ENCODE measurements at regions not wholly inside any gene's neighbourhood (a gene's known extent, or its start where the extent isn't known, plus 50 kb on each side); places are given as distances from the start of the nearest gene placed in this dataset.

GRCh38 chr13:44758630-44759383, 182.7 kb upstream of the TSC22D1 start:
- ChIA-PET CTCF (interaction anchor here (0.5 to 0.7 kb wide), 2 partner anchors 59 to 270 kb away, joined by 3 to 9 read pairs; no protein-coding TSS in a partner anchor), POLR2A (ENCODE audit: unreplicated experiment) (no interaction called here)
- Histone ChIP-seq H3K4me1 (replicated peaks; ENCODE audit: insufficient read depth) (peaks cover 68% of the 10 kb centered on the region), H3K27me3 (ENCODE audit: insufficient read depth, low read depth) (no peaks in the 10 kb centered on the region), H3K9me2 (ENCODE audit: insufficient read depth) (no peaks in the 10 kb centered on the region), H3K27ac (peak overlapping the region; percentile 98), H3K36me3 (ENCODE audit: low read depth) (no peaks in the 10 kb centered on the region; the same call in 1 of the 2 replicates), H3K9me3 (ENCODE audit: insufficient read depth, low read depth) (no peaks in the 10 kb centered on the region), H3F3A (ENCODE audit: insufficient read depth, low read depth) (peaks cover 60% of the 10 kb centered on the region), H3K4me2 (peak overlapping the region; percentile 82), H3K79me2 (ENCODE audit: low read depth) (no peaks in the 10 kb centered on the region), H2AFZ (peak overlapping the region; percentile 56), H3K4me3 (peak overlapping the region; percentile 48), H4K20me1 (ENCODE audit: insufficient read depth) (no peaks in the 10 kb centered on the region)
- TF ChIP-seq EZH2 (IDR thresholded peaks at IDR 0.05; ENCODE audit: low read depth) = no peak
- TF ChIP-seq, protein P1, sequence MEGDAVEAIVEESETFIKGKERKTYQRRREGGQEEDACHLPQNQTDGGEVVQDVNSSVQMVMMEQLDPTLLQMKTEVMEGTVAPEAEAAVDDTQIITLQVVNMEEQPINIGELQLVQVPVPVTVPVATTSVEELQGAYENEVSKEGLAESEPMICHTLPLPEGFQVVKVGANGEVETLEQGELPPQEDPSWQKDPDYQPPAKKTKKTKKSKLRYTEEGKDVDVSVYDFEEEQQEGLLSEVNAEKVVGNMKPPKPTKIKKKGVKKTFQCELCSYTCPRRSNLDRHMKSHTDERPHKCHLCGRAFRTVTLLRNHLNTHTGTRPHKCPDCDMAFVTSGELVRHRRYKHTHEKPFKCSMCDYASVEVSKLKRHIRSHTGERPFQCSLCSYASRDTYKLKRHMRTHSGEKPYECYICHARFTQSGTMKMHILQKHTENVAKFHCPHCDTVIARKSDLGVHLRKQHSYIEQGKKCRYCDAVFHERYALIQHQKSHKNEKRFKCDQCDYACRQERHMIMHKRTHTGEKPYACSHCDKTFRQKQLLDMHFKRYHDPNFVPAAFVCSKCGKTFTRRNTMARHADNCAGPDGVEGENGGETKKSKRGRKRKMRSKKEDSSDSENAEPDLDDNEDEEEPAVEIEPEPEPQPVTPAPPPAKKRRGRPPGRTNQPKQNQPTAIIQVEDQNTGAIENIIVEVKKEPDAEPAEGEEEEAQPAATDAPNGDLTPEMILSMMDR (conservative IDR thresholded peaks at IDR 0.05) = no peak
- BruUV-seq (replicated peaks) = TSS peak; percentile 90
- intact Hi-C loops (cut with micrococcal nuclease; ENCODE audit: unreplicated experiment) = loop anchor here (1.0 to 5.0 kb wide), 6 partner anchors 27 to 182 kb away; no protein-coding TSS in a partner anchor
- DNase-seq = peak; percentile 56 to 91

GRCh38 chr13:44757671-44758070, 181.5 kb upstream of the TSC22D1 start:
- H3K4me1 ChIP-seq (replicated peaks; ENCODE audit: insufficient read depth) = peaks cover 68% of the 10 kb centered on the region
- TF ChIP-seq EZH2 (IDR thresholded peaks at IDR 0.05; ENCODE audit: low read depth) = no peak
- TF ChIP-seq, protein P1 (conservative IDR thresholded peaks at IDR 0.05) = no peak
- DNase-seq = no peak
- no peaks in the 10 kb centered on the region for H3K36me3 ChIP-seq (ENCODE audit: low read depth)
- ChIA-PET POLR2A (ENCODE audit: unreplicated experiment) (interaction anchor here (0.7 kb wide), 1 partner anchor 210 kb away, joined by 4 read pairs; no protein-coding TSS in a partner anchor), CTCF (interaction anchor here (0.6 to 0.7 kb wide), 2 partner anchors 14 to 184 kb away, joined by 3 to 5 read pairs; no protein-coding TSS in a partner anchor)
- H3K9me3 ChIP-seq (ENCODE audit: insufficient read depth, low read depth) = no peaks in the 10 kb centered on the region
- peak overlapping the region; percentile 48; the same call in 1 of the 2 replicates for H3K4me3 ChIP-seq
- no peaks in the 10 kb centered on the region for H3K79me2 ChIP-seq (ENCODE audit: low read depth)
- H3K27ac ChIP-seq = peak overlapping the region; percentile 98
- no TSS peak for BruUV-seq (replicated peaks)
- H3K4me2 ChIP-seq = peak overlapping the region; percentile 82
- H3K9me2 ChIP-seq (ENCODE audit: insufficient read depth) = no peaks in the 10 kb centered on the region
- H3F3A ChIP-seq (ENCODE audit: insufficient read depth, low read depth) = peaks cover 60% of the 10 kb centered on the region
- no peaks in the 10 kb centered on the region for H4K20me1 ChIP-seq (ENCODE audit: insufficient read depth)
- H3K27me3 ChIP-seq (ENCODE audit: insufficient read depth, low read depth) = no peaks in the 10 kb centered on the region
- H2AFZ ChIP-seq = no peak overlapping the region
- intact Hi-C loops (cut with micrococcal nuclease; ENCODE audit: unreplicated experiment) = loop anchor here (2.0 to 5.0 kb wide), 3 partner anchors 47 to 175 kb away; no protein-coding TSS in a partner anchor

GRCh38 chr13:44756276-44756810, 180.2 kb upstream of the TSC22D1 start:
- H3K4me3 ChIP-seq = no peak overlapping the region; the same call in 1 of the 2 replicates

More at GRCh38 chr13:44756276-44756810, 180.2 kb upstream of the TSC22D1 start:
- ChIA-PET CTCF (no interaction called here), POLR2A (ENCODE audit: unreplicated experiment) (interaction anchor here (0.6 kb wide), 1 partner anchor 224 kb away, joined by 4 read pairs; no protein-coding TSS in a partner anchor)
- Histone ChIP-seq H3K4me1 (replicated peaks; ENCODE audit: insufficient read depth) (peaks cover 65% of the 10 kb centered on the region), H3K36me3 (ENCODE audit: low read depth) (no peaks in the 10 kb centered on the region), H3K4me2 (peak overlapping the region; percentile 55), H3K27me3 (ENCODE audit: insufficient read depth, low read depth) (no peaks in the 10 kb centered on the region), H3K27ac (peak overlapping the region; percentile 98), H3F3A (ENCODE audit: insufficient read depth, low read depth) (peaks cover 60% of the 10 kb centered on the region), H2AFZ (peak overlapping the region; percentile 10; the same call in 1 of the 2 replicates), H3K9me2 (ENCODE audit: insufficient read depth) (no peaks in the 10 kb centered on the region), H4K20me1 (ENCODE audit: insufficient read depth) (no peaks in the 10 kb centered on the region), H3K79me2 (ENCODE audit: low read depth) (no peaks in the 10 kb centered on the region), H3K9me3 (ENCODE audit: insufficient read depth, low read depth) (peaks cover 7% of the 10 kb centered on the region; the same call in 1 of the 2 replicates)
- TF ChIP-seq EZH2 (IDR thresholded peaks at IDR 0.05; ENCODE audit: low read depth) = no peak
- TF ChIP-seq, protein P1 (conservative IDR thresholded peaks at IDR 0.05) = no peak
- intact Hi-C loops (cut with micrococcal nuclease; ENCODE audit: unreplicated experiment) = loop anchor here (5.0 kb wide), 2 partner anchors 161 to 176 kb away; no protein-coding TSS in a partner anchor
- BruUV-seq (replicated peaks) = no TSS peak
- no peak for DNase-seq
